SK-N-SH (cell line): ENCODE measurements at regions not wholly inside any gene's neighbourhood (a gene's known extent, or its start where the extent isn't known, plus 50 kb on each side); places are given as distances from the start of the nearest gene placed in this dataset.

Experiments
- CTCF ChIA-PET: fragments of 300-600, 350-600 bp; formaldehyde crosslinking; extraction: SDS; loops from one replicate; lab custom pipeline; 2021; lab: Yijun Ruan, JAX
- POLR2A ChIA-PET: fragments of 350-600 bp; sonication (Branson Sonifier 250); formaldehyde crosslinking; extraction: SDS; loops from one replicate; lab custom pipeline; 2020; ENCODE audit warnings: antibody characterized with exemption, inconsistent platforms; lab: Yijun Ruan, JAX
- DNase-seq: peaks from one replicate; pipeline ENCODE4 v3.0.0; 2012
- H2AFZ ChIP-seq: fragments of 200-600 bp; sonication (generic); 2 replicates; pipeline ENCODE4 v1.8.1; 2016; ENCODE audit warnings: antibody characterized with exemption, mild to moderate bottlenecking, low read depth
- H3F3A ChIP-seq: fragments of 200-600 bp; sonication (generic); replicated peaks from 2 replicates; pipeline ENCODE3; 2016; ENCODE audit warnings: antibody characterized with exemption, mild to moderate bottlenecking; ENCODE audit not compliant: insufficient read depth
- H3K27ac ChIP-seq, 2 experiments: fragments of 200-500 bp in 1 of 2; fragments of 200-600 bp in 1 of 2; sonication (Bioruptor generic) in 1 of 2; sonication (generic), shearing (Covaris generic) in 1 of 2; 2 replicates each; pipeline versions ENCODE4 v1.5.1 to v1.6.1; 2014 to 2016; ENCODE audit warnings: low read depth in 2 of 2, inconsistent platforms in 1 of 2, low read length in 1 of 2, mild to moderate bottlenecking in 1 of 2, mixed read lengths in 1 of 2
- H3K27me3 ChIP-seq: fragments of 200-600 bp; sonication (generic), shearing (Covaris generic); 2 replicates; pipeline ENCODE4 v1.6.1; 2016; ENCODE audit warnings: mixed run types; ENCODE audit not compliant: insufficient read depth
- H3K36me3 ChIP-seq, 2 experiments: fragments of 200-500 bp in 1 of 2; fragments of 200-600 bp in 1 of 2; sonication (Bioruptor generic) in 1 of 2; sonication (generic) in 1 of 2; replicated peaks in 1 of 2; 2 replicates each; pipeline versions ENCODE3 to v1.5.1; 2014 to 2016; ENCODE audit warnings: low read length in 1 of 2, mild to moderate bottlenecking in 1 of 2; ENCODE audit not compliant: insufficient read depth in 2 of 2, control insufficient read depth in 1 of 2
- H3K4me1 ChIP-seq, 2 experiments: fragments of 200-500 bp in 1 of 2; fragments of 200-600 bp in 1 of 2; sonication (Bioruptor generic) in 1 of 2; sonication (generic), shearing (Covaris generic) in 1 of 2; 2 replicates each; pipeline versions ENCODE4 v1.5.1 to v1.6.1; 2014 to 2016; ENCODE audit warnings: low read depth in 1 of 2, low read length in 1 of 2, mixed run types in 1 of 2; ENCODE audit not compliant: insufficient read depth in 2 of 2, control insufficient read depth in 1 of 2
- H3K4me2 ChIP-seq: fragments of 200-600 bp; sonication (generic), shearing (Covaris generic); 2 replicates; pipeline ENCODE4 v1.6.1; 2017; ENCODE audit warnings: mixed run types
- H3K4me3 ChIP-seq, 2 experiments: fragments of 200-500 bp in 1 of 2; fragments of 200-600 bp in 1 of 2; sonication (Bioruptor generic) in 1 of 2; sonication (generic), shearing (Covaris generic) in 1 of 2; 2 replicates each; pipeline versions ENCODE4 v1.5.1 to v1.8.1; 2014 to 2016; ENCODE audit warnings: low read depth in 2 of 2, inconsistent platforms in 1 of 2, low read length in 1 of 2, mild to moderate bottlenecking in 1 of 2, mixed read lengths in 1 of 2, moderate library complexity in 1 of 2
- H3K79me2 ChIP-seq: fragments of 200-600 bp; sonication (generic); 2 replicates; pipeline ENCODE4 v1.8.1; 2017; ENCODE audit warnings: mild to moderate bottlenecking; ENCODE audit not compliant: insufficient read depth
- H3K9ac ChIP-seq: fragments of 200-600 bp; sonication (generic); 2 replicates; pipeline ENCODE4 v1.6.1; 2017; ENCODE audit warnings: mixed run types
- H3K9me2 ChIP-seq: fragments of 200-600 bp; sonication (generic); 2 replicates; pipeline ENCODE4 v1.6.1; 2017; ENCODE audit warnings: mixed run types
- H3K9me3 ChIP-seq: fragments of 200-600 bp; sonication (generic); 2 replicates; pipeline ENCODE4 v1.6.1; 2017; ENCODE audit warnings: mixed run types, mild to moderate bottlenecking, moderate library complexity
- H4K20me1 ChIP-seq: fragments of 200-600 bp; sonication (generic); 2 replicates; pipeline ENCODE4 v1.6.1; 2017; ENCODE audit warnings: mild to moderate bottlenecking, mixed run types; ENCODE audit not compliant: insufficient read depth
- CTCF ChIP-seq: fragments of 200-600 bp; sonication (generic); IDR thresholded peaks from 2 replicates; pipeline ENCODE4 v1.6.1; 2017; ENCODE audit warnings: antibody characterized with exemption, mild to moderate bottlenecking, moderate library complexity
- EP300 ChIP-seq, 2 experiments: IDR thresholded peaks; 2 replicates each; pipeline versions ENCODE4 v1.4.0 to v1.6.1; 2012; ENCODE audit warnings: borderline replicate concordance in 1 of 2, low read depth in 1 of 2, low read length in 1 of 2
- FOSL2 ChIP-seq: IDR thresholded peaks from 2 replicates; pipeline ENCODE4 v1.4.0; 2012; ENCODE audit warnings: low read depth, mild to moderate bottlenecking, moderate library complexity, borderline replicate concordance
- FOXJ3 ChIP-seq: sonication (generic); formaldehyde crosslinking; IDR thresholded peaks from 2 replicates; pipeline ENCODE4 v1.5.1; 2020; ENCODE audit warnings: mild to moderate bottlenecking, missing genetic modification reagents
- FOXM1 ChIP-seq: IDR thresholded peaks from 2 replicates; pipeline ENCODE4 v1.4.0; 2012; ENCODE audit warnings: low read depth, mild to moderate bottlenecking
- GATA2 ChIP-seq: sonication (generic); formaldehyde crosslinking; IDR thresholded peaks from 2 replicates; pipeline ENCODE4 v1.5.0; 2020; ENCODE audit warnings: mild to moderate bottlenecking, missing genetic modification reagents
- SMC3 ChIP-seq: IDR thresholded peaks from 2 replicates; pipeline ENCODE4 v1.6.1; 2012; ENCODE audit warnings: low read depth, low read length, improper control_type of control experiment
- TEAD4 ChIP-seq: IDR thresholded peaks from 2 replicates; pipeline ENCODE4 v1.4.0; 2012; ENCODE audit warnings: mild to moderate bottlenecking, borderline replicate concordance; ENCODE audit not compliant: insufficient read depth
- ZBTB33 ChIP-seq: IDR thresholded peaks from 2 replicates; pipeline ENCODE4 v1.4.0; 2012; ENCODE audit warnings: low read depth, borderline replicate concordance
- WGBS: methylation state at CpG from one replicate; pipeline ENCODE4 v1.1.6; 2017; ENCODE audit warnings: low lambda C conversion rate; 5-methylcytosine and 5-hydroxymethylcytosine counted together

GRCh38 chr10:2145926-2146478, 408.7 kb upstream of the ADARB2 start:
- Histone ChIP-seq H4K20me1 (no peaks in the 10 kb centered on the region), H2AFZ (no peak overlapping the region), H3K4me3 (no peak overlapping the region), H3K4me2 (no peak overlapping the region), H3K9me2 (no peaks in the 10 kb centered on the region), H3K4me1 (no peaks in the 10 kb centered on the region), H3K27ac (no peak overlapping the region), H3K36me3 (no peaks in the 10 kb centered on the region), H3K9me3 (no peaks in the 10 kb centered on the region; the same call in 1 of the 2 replicates), H3F3A (no peaks in the 10 kb centered on the region), H3K9ac (no peak overlapping the region), H3K27me3 (no peaks in the 10 kb centered on the region), H3K79me2 (no peaks in the 10 kb centered on the region)
- TF ChIP-seq FOSL2 (no peak), FOXM1 (no peak), GATA2 (CRISPR knock-in tag) (no peak), EP300 (IDR thresholded peaks at IDR 0.05; ENCODE audit: borderline replicate concordance in 1 of 2, low read depth in 1 of 2, low read length in 1 of 2) (no peak), ZBTB33 (no peak), TEAD4 (no peak)
- POLR2A ChIA-PET: no interaction called here
- no peak for DNase-seq
- WGBS: 51% methylated on average over 17 of the region's 18 CpGs
- CTCF ChIA-PET: no interaction called here

- Histone ChIP-seq H3K27ac (no peak overlapping the region), H3K4me2 (no peak overlapping the region), H3K79me2 (no peaks in the 10 kb centered on the region), H3K4me1 (no peaks in the 10 kb centered on the region), H4K20me1 (no peaks in the 10 kb centered on the region), H3K9me3 (no peaks in the 10 kb centered on the region; the same call in 1 of the 2 replicates), H3K36me3 (no peaks in the 10 kb centered on the region), H3F3A (no peaks in the 10 kb centered on the region), H3K9me2 (no peaks in the 10 kb centered on the region)
- DNase-seq: no peak
- POLR2A ChIA-PET: no interaction called here
- no peak for TF ChIP-seq CTCF
- TF ChIP-seq FOXJ3 (CRISPR knock-in tag): no peak
- no peak for TF ChIP-seq SMC3
- TF ChIP-seq, all 33 proteins: peak for 0
- 44% methylated on average over 7 of the region's 7 CpGs for WGBS
- Histone ChIP-seq H2AFZ (no peak overlapping the region), H3K4me3 (no peak overlapping the region), H3K9ac (no peak overlapping the region), H3K27me3 (no peaks in the 10 kb centered on the region)
- CTCF ChIA-PET: no interaction called here
These were observed 408.2 kb upstream of the ADARB2 start for GRCh38 chr10:2145491-2145890.
